ENCODE measurements at regions not wholly inside any gene's neighbourhood (a gene's known extent, or its start where the extent isn't known, plus 50 kb on each side); places are given as distances from the start of the nearest gene placed in this dataset.
"Not testable (repeated sequence)": the region's sequence is repeated elsewhere in the genome, so short reads cannot be mapped to it uniquely, and the experiment has no call there.

DNA sequence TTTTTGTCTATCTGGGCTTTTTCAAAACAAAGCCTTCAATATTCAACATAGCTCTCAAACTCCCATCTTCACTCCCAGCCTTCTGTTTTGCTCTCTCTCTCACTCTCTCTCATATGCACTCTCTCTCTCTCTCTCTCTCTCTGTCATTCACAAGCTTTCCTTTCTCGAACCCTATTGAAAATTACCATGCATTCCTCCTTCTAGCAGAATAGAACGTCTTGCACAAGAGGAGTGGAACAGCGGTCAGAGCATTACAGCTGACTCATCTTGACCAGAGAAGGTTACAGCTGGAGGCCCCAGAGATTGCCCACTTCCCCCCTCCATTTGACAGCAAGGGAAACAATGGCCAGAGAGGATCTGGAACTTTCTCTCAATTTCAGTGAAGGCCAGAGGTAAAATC lies 51.0 kb upstream of the LIFR start:
- no peak for DNase-seq
- in situ Hi-C loops (cut with MboI; ENCODE audit: low pct_unique_long_range_greater_than_20kb, low sequenced_read_pairs) = no loop called here

DNA sequence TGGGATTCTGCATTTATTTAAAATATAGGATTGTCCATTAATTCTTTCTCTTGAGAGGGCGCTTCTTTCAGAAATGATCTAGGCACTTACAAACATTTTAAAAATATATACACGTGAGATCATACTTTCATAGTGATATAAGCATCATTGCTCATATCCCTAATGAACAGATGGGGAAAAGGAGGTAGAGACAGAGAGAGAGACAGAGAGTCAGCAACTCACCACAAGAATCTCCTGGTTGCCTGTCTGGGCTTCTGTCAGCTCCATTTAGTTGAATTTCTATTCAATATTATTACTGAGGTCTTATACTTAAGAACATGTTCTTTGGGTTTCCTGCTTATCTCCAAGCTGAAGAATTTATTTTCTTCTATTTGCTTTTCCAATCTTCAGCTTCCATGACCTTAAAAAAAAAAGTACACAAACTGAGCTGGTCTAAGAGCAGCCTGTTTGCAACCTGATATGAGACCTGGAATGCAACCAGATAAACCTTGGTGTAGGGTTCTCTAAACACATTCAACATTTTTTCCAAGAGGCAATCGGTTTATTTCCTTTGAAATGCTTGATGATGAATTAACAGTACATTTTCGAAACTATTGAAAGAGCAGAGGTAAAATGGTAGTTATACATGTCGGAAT lies 51.6 kb upstream of the LIFR start:
- in situ Hi-C loops (cut with MboI; ENCODE audit: low pct_unique_long_range_greater_than_20kb, low sequenced_read_pairs) = no loop called here
- DNase-seq = no peak

DNA sequence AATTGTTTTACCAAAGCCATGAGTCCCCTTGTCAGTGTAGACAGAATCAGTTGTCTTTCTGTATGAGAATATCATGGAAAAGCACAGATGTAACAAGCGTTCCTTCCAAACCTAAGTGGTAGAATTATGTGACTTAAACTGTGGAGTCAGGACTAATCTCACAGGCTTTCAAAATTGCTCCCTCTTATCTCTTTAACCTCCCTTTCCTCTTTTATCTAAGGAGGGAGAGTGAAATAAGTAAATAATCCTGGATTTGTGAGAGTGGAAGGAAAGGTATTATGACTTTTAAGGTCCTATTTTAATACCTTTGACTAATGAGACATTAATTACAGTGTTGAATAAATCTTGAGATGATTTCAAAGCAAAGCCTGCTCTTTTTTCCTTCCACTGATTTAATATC lies 52.4 kb upstream of the LIFR start:
- DNase-seq = no peak
- in situ Hi-C loops (cut with MboI; ENCODE audit: low pct_unique_long_range_greater_than_20kb, low sequenced_read_pairs) = no loop called here

DNA sequence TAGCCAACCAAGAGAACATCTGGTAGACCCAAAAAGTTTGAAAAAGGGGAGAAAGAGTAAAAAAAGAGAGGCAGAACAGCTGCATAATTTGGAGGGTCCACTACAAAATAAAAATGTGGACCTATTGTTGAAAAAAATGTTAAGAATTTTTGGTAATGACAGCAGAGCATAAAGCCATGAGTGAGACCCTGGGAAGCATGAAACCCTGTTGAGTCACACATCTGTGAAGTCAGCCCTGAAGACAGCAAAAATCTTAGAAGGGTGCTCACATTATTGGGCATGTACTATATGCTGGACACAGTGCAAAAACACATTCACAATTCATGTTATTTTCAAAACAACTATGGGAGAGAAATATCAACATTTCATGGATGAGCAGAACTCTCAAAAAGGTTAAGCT lies 56.4 kb upstream of the LIFR start:
- no peak for DNase-seq

DNA sequence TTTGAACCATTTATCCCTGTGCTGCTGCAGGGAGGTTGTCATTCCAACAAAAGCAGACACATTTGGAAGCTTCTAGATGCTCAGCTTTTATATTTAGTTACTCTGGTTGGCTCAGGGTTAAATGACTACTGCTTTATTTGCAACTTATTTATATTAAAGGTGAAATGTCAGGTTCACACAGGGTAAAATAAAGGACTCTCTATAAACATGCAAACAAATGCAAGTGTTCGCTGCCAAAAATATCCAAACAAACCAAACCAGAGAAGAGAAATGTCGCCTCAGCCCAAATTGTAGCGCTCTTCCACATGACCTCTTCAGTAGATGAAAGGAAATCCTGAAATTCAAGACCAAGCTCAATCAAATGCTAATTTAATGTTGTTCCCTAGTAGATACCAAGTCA lies 57.0 kb upstream of the LIFR start:
- in situ Hi-C loops (cut with MboI; ENCODE audit: low pct_unique_long_range_greater_than_20kb, low sequenced_read_pairs) = no loop called here
- DNase-seq = no peak

More for the DNA sequence above, 56.4 kb upstream of the LIFR start:
- in situ Hi-C loops (cut with MboI; ENCODE audit: low pct_unique_long_range_greater_than_20kb, low sequenced_read_pairs) = no loop called here

DNA sequence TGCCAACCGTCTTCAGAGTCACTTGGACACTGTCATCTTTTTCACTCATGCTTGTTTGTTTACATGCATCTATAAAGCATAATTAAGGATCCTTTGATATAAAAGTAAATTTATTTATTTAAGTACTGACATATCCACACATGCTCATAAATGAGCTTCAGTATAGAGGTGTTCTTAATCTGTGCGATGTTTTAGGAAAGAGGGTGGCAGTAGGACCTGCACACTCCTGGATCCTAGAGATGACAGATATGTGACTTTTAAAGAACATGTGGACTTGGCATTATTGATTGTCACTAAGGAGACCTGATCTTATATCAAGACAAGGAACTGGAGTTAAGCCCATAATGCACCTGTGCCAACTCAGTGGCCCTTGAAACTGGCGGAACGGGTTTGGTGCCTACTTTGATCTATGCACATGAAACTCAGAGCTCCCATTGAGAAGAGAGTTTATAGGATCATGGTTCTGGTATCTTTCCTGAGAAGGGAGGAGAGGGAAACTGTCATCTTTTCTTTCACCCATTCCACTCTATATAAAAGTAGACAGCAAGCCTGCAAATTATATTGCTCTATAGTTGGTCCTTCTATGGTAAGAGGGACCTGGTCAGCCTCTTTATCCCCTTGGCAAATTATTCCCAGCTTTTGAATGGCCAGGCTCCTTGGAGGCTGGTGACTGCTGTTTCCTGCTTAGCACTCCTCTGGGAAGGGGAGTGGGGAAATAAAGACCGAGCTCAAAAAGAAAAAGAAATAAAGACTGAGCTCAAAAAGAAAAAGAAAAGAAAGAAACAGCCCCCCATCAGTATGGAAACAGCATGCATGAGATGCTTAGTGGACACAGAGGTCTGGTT lies 57.8 kb upstream of the LIFR start:
- no peak for DNase-seq
- in situ Hi-C loops (cut with MboI; ENCODE audit: low pct_unique_long_range_greater_than_20kb, low sequenced_read_pairs) = no loop called here

DNA sequence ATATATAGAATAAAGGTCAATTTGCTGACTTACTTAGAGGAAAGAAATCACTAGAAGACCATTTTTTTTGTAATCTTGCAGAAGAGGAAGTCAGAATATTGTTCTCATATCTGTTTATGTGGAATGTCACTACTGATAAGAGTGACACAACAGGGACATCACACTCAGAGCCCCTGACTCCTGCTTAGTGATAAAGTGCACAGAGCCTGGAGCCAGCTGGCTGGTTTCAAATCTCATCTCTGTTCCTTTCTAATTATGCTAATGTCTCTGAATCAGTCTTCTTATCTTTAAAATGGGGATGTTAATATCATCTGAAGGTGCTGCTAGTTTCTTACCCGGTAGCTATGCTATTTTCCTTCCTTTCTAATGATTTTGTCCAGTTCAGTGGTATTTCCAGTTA lies 58.6 kb upstream of the LIFR start:
- in situ Hi-C loops (cut with MboI; ENCODE audit: low pct_unique_long_range_greater_than_20kb, low sequenced_read_pairs) = no loop called here
- DNase-seq = no peak

DNA sequence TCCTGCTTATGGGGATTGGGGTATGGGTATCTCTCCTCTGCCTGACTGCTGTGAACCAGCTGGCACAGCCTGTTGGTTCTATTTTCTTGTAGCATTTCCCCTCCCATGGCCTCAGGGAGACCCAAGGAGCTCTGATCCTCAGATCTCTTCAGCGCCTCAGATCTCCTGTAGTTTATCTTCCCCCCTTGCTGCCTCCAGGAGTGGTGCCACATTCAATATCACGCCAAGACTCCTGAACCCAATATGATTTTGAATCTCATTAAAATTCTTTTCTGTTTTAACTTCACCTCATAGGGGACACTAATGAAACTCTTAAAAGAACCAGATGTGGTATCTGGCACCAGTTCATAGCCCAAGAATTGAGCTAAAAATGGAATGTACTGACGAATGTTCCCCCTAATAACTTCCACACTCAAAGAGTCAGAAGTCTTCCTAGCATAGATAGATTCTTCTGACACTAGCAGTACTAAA lies 59.6 kb upstream of the LIFR start:
- in situ Hi-C loops (cut with MboI; ENCODE audit: low pct_unique_long_range_greater_than_20kb, low sequenced_read_pairs) = no loop called here
- no peak for DNase-seq

DNA sequence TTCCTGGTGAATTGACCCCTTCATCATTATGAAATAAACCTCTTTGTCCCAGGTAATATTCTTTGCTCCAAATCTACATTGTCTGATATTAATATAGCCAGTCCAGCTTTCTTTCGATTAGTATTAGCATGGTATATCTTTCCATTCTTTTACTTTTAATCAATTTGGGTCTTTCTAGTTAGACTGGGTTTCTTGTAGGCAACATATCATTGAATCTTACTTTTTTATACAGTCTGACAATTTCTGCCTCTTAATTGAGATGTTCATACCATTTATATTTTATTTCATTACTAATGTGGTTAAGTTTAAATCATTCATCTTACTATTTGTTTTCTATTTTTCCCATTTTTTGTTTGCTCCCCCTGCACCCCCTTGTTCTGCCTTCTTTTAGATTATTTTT lies 61.7 kb upstream of the LIFR start:
- no peak for DNase-seq
- in situ Hi-C loops (cut with MboI; ENCODE audit: low pct_unique_long_range_greater_than_20kb, low sequenced_read_pairs) = no loop called here

DNA sequence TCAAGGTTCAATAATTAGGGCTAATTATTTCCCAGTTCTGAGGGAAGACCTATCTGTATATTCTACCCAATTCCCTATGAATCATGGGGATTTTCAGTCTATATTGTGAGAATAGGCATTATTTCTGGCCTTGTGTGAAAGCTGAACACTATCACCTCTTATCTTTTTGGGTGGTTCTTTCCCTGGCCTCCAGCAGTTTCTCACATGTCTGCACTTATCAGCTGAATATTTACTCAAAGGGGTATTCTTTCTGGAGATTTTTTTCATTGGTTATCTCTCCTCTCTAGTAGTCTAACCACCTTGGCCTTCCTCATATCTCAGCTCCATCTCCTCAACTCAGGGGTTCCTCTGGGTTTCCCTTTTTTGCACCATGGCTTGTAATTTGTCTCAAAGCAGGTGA lies 64.9 kb upstream of the LIFR start:
- no peak for DNase-seq
- in situ Hi-C loops (cut with MboI; ENCODE audit: low pct_unique_long_range_greater_than_20kb, low sequenced_read_pairs) = no loop called here

DNA sequence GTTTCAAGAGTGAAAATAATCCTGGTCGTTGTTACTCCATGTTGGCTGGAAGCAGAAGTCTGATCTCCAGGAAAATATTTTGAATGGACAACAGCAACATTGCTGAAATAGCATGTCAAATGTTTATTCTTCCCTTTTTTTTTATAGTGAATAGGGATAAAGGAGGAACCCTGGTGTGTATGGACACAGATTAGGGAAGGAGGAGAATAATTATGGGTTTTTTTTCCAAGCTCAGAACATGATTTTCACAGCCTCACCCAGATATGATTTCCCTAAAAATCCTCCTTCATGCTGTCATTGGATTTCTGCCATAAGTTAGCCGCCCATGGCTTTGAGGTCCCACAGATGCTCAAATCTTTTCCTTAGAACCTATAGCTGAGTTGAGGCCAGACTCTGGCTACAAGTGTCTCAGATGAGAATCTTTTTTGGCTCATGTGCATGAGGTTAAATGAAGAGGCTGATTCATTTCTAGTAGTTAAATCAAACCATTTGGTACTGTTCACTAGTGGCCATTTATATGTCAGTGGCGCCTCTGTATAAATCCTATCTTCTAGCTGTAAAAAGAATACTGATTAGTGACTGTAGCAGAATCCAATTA lies 65.5 kb upstream of the LIFR start:
- DNase-seq = no peak
- in situ Hi-C loops (cut with MboI; ENCODE audit: low pct_unique_long_range_greater_than_20kb, low sequenced_read_pairs) = no loop called here

DNA sequence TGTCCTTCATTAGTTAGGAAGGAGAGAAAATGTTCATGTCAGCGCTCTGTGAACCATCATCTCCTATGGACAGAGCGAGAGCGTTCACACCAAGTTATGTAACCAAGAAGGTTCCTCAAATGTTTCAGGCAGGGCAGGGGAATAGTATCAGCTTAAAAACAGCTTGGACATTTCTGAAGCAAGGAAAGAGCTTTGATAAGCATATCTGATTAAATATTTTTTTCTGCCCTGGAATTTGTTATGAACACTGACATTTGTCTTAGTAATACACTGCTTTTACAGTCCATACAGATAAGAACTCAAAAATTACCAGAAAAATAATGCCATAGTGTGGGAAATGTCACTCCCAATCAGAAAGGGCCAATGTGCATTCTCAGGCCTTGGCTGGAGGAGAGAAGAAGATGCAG lies 66.3 kb upstream of the LIFR start:
- DNase-seq = no peak
- in situ Hi-C loops (cut with MboI; ENCODE audit: low pct_unique_long_range_greater_than_20kb, low sequenced_read_pairs) = no loop called here

DNA sequence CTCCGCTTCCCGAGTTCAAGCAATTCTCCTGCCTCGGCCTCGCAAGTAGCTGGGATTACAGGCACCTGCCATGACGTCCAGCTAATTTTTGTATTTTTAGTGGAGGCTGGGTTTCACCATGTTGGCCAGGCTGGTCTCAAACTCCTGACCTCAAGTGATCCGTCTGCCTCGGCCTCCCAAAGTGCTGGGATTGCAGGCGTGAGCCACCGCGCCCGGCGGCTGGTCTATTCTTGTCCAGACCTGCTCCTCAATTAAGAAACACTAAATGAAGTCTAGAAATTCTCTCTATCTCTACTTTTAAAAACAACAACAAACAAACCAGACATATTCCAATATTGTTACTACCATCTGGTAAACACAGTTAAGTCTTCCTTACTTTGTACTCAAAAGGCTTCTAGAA lies 68.1 kb upstream of the LIFR start:
- DNase-seq; in situ Hi-C loops (cut with MboI; ENCODE audit: low pct_unique_long_range_greater_than_20kb, low sequenced_read_pairs): not testable (repeated sequence)

DNA sequence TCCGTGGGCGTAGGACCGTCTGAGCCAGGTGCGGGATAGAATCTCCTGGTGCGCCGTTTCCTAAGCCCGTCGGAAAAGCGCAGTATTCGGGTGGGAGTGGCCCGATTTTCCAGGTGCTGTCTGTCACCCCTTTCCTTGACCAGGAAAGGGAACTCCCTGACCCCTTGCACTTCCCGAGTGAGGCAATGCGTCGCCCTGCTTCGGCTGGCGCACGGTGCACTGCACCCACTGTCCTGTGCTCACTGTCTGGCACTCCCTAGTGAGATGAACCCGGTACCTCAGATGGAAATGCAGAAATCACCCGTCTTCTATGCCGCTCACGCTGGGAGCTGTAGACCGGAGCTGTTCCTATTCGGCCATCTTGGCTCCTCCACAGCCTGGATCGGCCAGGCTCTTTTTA lies 74.9 kb upstream of the LIFR start:
- DNase-seq; in situ Hi-C loops (cut with MboI; ENCODE audit: low pct_unique_long_range_greater_than_20kb, low sequenced_read_pairs): not testable (repeated sequence)

DNA sequence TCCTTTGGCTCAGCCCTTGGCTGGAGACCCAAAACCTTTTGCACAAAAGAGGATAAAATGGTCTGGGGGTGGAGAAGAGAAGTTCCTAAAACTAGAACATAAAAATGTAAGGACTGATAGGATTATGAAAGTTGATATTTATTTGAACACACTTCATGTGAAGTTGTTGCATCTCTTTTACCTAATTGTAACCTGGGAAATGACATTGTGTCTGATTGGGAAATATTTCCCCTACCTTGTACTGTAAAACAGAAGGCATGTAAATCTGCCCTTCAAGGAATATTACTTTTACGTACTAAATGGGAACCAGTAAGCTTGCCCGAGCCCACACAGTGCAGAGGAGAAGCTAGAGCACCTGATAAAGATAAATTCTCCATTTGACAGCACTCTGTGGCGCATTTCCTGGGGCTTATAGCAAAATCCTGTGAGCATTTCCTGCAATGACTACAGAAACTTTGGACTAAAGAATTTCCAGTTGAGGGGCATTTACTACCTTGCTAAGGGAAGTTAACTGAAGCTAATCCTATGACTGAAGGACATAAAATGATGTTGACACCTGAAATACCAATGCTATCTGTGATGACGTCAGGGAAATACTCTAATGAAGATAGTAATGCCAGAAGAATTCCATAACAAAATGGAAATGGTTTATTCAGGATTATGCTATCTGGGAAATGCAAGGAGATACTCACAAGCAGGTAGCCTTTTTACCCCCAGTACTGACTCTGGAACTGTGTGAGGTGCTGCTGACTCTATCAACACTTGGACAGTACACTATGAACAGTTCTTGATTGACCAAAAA lies 78.3 kb upstream of the LIFR start:
- in situ Hi-C loops (cut with MboI; ENCODE audit: low pct_unique_long_range_greater_than_20kb, low sequenced_read_pairs) = no loop called here
- no peak for DNase-seq

DNA sequence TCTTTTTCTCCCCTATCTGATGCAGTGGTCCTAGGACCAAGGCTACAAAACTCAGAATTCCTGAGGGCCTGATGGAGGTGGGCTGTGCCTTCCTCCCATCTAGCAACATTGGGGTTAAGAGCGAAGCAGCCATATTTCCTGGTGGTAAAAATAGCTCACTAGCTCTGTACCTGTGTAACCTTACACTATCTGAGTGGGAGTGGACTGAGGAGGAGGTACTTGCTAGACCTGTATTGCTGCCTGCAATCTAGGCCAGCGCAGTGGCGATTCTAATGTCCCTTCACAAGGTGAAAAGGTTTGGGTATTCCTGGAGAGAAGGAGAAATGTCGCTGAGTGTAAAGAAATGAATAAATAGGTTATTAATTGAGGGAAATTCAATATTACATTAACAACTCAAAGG lies 80.2 kb upstream of the LIFR start:
- no peak for DNase-seq
- in situ Hi-C loops (cut with MboI; ENCODE audit: low pct_unique_long_range_greater_than_20kb, low sequenced_read_pairs) = no loop called here

DNA sequence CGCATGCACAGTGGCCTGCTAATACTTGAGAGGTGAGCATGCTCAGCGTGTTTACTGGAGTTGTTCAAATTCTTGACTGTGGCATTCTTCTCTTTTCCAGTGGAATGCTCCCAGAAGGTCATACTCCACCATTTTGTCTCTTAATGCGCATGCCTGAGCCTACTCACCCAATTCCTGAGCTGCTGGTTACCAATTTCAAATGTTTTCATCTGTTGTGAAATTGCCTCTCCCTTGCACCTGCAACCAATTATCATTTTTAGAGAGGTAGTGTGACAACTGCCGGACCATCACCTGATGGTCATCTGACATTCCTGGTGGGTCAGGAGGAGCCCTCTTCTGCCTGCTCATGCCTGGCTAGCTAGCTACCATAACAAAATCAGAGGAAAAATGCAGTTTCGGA lies 82.2 kb upstream of the LIFR start:
- DNase-seq = no peak
- in situ Hi-C loops (cut with MboI; ENCODE audit: low pct_unique_long_range_greater_than_20kb, low sequenced_read_pairs) = no loop called here

DNA sequence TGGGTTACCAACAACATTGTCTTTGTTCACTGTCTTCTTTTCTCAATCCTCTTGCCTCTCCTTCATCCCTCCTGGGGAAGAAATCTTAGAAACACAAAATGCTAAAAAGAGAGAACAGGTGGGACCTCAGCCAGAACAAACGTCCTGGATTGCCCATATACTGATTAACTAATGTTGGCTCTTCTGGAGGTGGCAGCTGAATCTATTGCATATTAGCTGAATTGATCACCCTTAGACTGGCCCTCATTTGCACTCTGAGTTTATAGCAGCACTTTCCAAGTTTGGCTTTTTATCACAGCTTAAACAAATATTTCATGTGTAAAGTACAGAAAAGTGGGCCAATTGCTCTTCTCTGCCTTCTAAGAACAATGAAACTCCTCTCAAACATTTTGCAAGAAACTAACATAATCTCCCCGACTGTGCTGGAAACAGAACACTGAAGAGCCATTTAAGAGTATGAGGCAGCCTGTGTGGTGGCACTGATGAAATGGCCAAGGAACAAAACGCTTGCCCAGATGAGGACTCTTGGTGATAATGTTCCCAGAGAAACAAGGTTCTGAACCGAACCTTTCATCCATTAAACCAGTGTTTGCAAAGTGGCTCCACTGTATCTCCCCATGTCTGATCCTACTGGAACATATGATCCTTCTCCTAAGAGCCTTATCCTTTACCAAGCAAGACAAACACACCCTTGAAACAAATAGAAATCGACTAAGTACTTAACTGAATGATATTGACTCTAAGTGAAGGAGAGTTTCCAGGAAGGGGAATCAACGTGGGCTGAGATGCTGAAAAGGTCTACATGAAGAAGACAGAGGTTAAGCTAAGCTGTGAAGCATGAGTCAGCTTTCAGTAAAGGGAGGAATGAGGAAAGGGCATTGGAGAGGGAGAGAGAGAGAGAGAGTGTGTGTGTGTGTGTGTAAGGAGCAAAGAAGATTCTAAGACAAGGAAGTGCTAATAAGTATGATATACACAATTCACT lies 83.2 kb upstream of the LIFR start:
- in situ Hi-C loops (cut with MboI; ENCODE audit: low pct_unique_long_range_greater_than_20kb, low sequenced_read_pairs) = no loop called here
- no peak for DNase-seq

DNA sequence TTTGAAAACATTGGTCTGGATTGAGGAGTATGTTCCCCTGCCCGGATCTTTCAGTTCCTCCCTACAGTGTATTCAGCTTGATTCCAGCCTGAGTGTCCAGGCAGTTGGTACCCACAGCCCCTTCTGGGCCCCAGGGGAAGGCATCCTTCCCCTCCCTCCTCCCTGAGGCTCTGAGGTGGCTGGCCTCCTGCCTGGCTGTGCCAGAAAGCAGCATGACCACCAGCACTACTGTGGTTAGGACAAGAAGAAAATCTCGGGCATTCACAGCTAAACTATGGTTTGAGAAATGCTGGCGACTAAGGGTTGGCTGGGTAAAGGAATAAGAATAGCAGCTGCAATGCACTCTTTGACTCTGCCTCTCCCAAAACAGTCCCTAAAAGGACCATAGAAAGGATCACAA lies 84.6 kb upstream of the LIFR start:
- DNase-seq = no peak
- in situ Hi-C loops (cut with MboI; ENCODE audit: low pct_unique_long_range_greater_than_20kb, low sequenced_read_pairs) = no loop called here
